OCI-LY1 (cell line): ENCODE measurements at regions not wholly inside any gene's neighbourhood (a gene's known extent, or its start where the extent isn't known, plus 50 kb on each side); places are given as distances from the start of the nearest gene placed in this dataset.

ENCODE experiments used
- H2AFZ ChIP-seq: fragments of 200-600 bp; sonication (generic), shearing (Covaris generic); 2 replicates; pipeline ENCODE4 v1.6.0; 2014; ENCODE audit warnings: antibody characterized with exemption, mild to moderate bottlenecking, low read length
- H3F3A ChIP-seq: fragments of 200-600 bp; sonication (generic), shearing (Covaris generic); 2 replicates; pipeline ENCODE4 v1.6.0; 2014; ENCODE audit warnings: mild to moderate bottlenecking, antibody characterized with exemption, low read length, moderate library complexity; ENCODE audit not compliant: insufficient read depth
- H3K27ac ChIP-seq: fragments of 200-600 bp; sonication (generic); 2 replicates; pipeline ENCODE4 v1.5.1; 2014; ENCODE audit warnings: low read length, mixed run types, mild to moderate bottlenecking, low read depth; ENCODE audit not compliant: poor library complexity, severe bottlenecking
- H3K27me3 ChIP-seq: fragments of 200-600 bp; sonication (generic); 2 replicates; pipeline ENCODE4 v1.6.0; 2014; ENCODE audit warnings: antibody characterized with exemption, mild to moderate bottlenecking, low read length, moderate library complexity; ENCODE audit not compliant: insufficient read depth
- H3K36me3 ChIP-seq: fragments of 200-600 bp; sonication (generic); 2 replicates; pipeline ENCODE4 v1.6.1; 2014; ENCODE audit warnings: mild to moderate bottlenecking, antibody characterized with exemption, low read length, moderate library complexity, mixed read lengths; ENCODE audit not compliant: insufficient read depth
- H3K4me1 ChIP-seq: fragments of 200-600 bp; sonication (generic); 2 replicates; pipeline ENCODE4 v1.5.1; 2014; ENCODE audit warnings: mild to moderate bottlenecking, low read length, moderate library complexity; ENCODE audit not compliant: insufficient read depth, severe bottlenecking
- H3K4me2 ChIP-seq: fragments of 200-600 bp; sonication (generic), shearing (Covaris generic); 2 replicates; pipeline ENCODE4 v1.6.1; 2014; ENCODE audit warnings: low read length
- H3K4me3 ChIP-seq: fragments of 200-600 bp; sonication (generic); 2 replicates; pipeline ENCODE4 v1.5.1; 2014; ENCODE audit warnings: low read length, low read depth, mild to moderate bottlenecking, mixed read lengths; ENCODE audit not compliant: poor library complexity, severe bottlenecking
- H3K79me2 ChIP-seq: fragments of 200-600 bp; shearing (Covaris generic); 2 replicates; pipeline ENCODE4 v1.6.1; 2016; ENCODE audit warnings: mixed run types, low read length, mixed read lengths; ENCODE audit not compliant: insufficient read depth
- H3K9ac ChIP-seq: fragments of 200-600 bp; sonication (generic), shearing (Covaris generic); 2 replicates; pipeline ENCODE4 v1.6.1; 2014; ENCODE audit warnings: mild to moderate bottlenecking, low read length, mixed read lengths
- H3K9me2 ChIP-seq: fragments of 200-600 bp; sonication (generic), shearing (Covaris generic); 2 replicates; pipeline ENCODE4 v1.6.1; 2014; ENCODE audit warnings: low read depth, mild to moderate bottlenecking, low read length, mixed read lengths
- H3K9me3 ChIP-seq: fragments of 200-600 bp; shearing (Covaris generic); 2 replicates; pipeline ENCODE4 v1.6.1; 2014; ENCODE audit warnings: low read length, mixed read lengths
- H4K20me1 ChIP-seq: fragments of 200-600 bp; sonication (generic), shearing (Covaris generic); 2 replicates; pipeline ENCODE4 v1.6.0; 2016; ENCODE audit warnings: mild to moderate bottlenecking, low read length; ENCODE audit not compliant: insufficient read depth
- CTCF ChIP-seq: fragments of 200-600 bp; sonication (generic), shearing (Covaris generic); IDR thresholded peaks from 2 replicates; pipeline ENCODE4 v1.5.1; 2017; ENCODE audit warnings: mild to moderate bottlenecking, antibody characterized with exemption, low read length, moderate library complexity, mixed read lengths
- EZH2 ChIP-seq: fragments of 200-600 bp; sonication (generic), shearing (Covaris generic); IDR thresholded peaks from 2 replicates; pipeline ENCODE4 v1.8.0; 2017; ENCODE audit warnings: borderline replicate concordance, mixed run types, mild to moderate bottlenecking, antibody characterized with exemption, low read length, moderate library complexity, mixed read lengths

GRCh38 chr5:117010574-117010973 lies 436.0 kb upstream of the SEMA6A start:
- Histone ChIP-seq H3F3A (no peaks in the 10 kb centered on the region), H3K27me3 (no peaks in the 10 kb centered on the region), H2AFZ (no peak overlapping the region), H3K4me3 (no peak overlapping the region), H3K79me2 (no peaks in the 10 kb centered on the region), H3K9me3 (no peaks in the 10 kb centered on the region), H3K4me1 (no peaks in the 10 kb centered on the region), H3K27ac (no peak overlapping the region), H4K20me1 (no peaks in the 10 kb centered on the region), H3K9ac (no peak overlapping the region), H3K36me3 (no peaks in the 10 kb centered on the region), H3K9me2 (no peaks in the 10 kb centered on the region), H3K4me2 (no peak overlapping the region)
- TF ChIP-seq CTCF (no peak), EZH2 (no peak)

DNA sequence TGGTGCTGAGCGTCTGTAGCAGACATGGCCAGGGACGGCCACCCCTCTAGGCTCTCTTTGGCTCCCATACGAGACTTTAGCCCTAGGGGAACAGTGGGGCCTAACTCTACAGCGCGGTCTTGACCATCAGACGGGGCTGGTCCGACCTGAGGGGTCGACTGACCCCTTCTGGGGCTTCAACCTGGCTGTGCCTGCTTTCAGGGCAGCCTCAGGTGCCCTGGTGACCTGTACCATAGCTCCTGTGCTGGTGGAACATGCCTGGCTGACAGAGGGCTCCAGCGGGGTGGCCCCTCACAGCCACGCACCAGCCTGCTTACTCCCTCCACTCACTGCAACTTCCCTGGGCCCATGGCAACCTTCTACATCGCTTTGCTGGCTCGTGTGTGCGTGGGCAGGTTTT lies 423.4 kb upstream of the SEMA6A start:
- Histone ChIP-seq H3K27me3 (no peaks in the 10 kb centered on the region), H3K9me3 (no peaks in the 10 kb centered on the region), H3K4me3 (no peak overlapping the region), H3K9me2 (no peaks in the 10 kb centered on the region), H3K9ac (no peak overlapping the region), H3K36me3 (no peaks in the 10 kb centered on the region), H3F3A (no peaks in the 10 kb centered on the region), H3K4me2 (no peak overlapping the region), H3K4me1 (no peaks in the 10 kb centered on the region), H3K27ac (no peak overlapping the region), H2AFZ (no peak overlapping the region), H3K79me2 (no peaks in the 10 kb centered on the region), H4K20me1 (no peaks in the 10 kb centered on the region)
- TF ChIP-seq EZH2 (no peak), CTCF (no peak)

- H3F3A ChIP-seq = no peaks in the 10 kb centered on the region
- H2AFZ ChIP-seq = no peak overlapping the region
- no peaks in the 10 kb centered on the region for H3K27me3 ChIP-seq
- no peaks in the 10 kb centered on the region for H3K9me2 ChIP-seq
- H3K9ac ChIP-seq = no peak overlapping the region
- no peaks in the 10 kb centered on the region for H3K79me2 ChIP-seq
- no peak overlapping the region for H3K27ac ChIP-seq
- H3K4me1 ChIP-seq = no peaks in the 10 kb centered on the region
- no peaks in the 10 kb centered on the region for H4K20me1 ChIP-seq
- H3K4me3 ChIP-seq = no peak overlapping the region
- H3K4me2 ChIP-seq = no peak overlapping the region
- no peaks in the 10 kb centered on the region for H3K36me3 ChIP-seq
- TF ChIP-seq EZH2 (no peak), CTCF (no peak)
- no peaks in the 10 kb centered on the region for H3K9me3 ChIP-seq
Measured at GRCh38 chr5:116992681-116993080, 418.1 kb upstream of the SEMA6A start.
